Gastrocnemius medialis (tissue), 4 donors: ENCODE measurements at regions not wholly inside any gene's neighbourhood (a gene's known extent, or its start where the extent isn't known, plus 50 kb on each side); places are given as distances from the start of the nearest gene placed in this dataset.

Experiments used
- ATAC-seq, 2 donors: fragments of 150-250 bp; one replicate each; pipeline ENCODE4 v1.9.1; 2016
- DNase-seq, 2 donors: peaks; one replicate each; pipeline ENCODE4 v3.0.0-alpha.2; 2019
- H3K27ac ChIP-seq, 4 donors: fragments of 200-600 bp; sonication (generic); 1 replicate in 1 of 4; 2 replicates in 3 of 4; pipeline ENCODE4 v1.5.1; 2016 to 2018; ENCODE audit warnings: mild to moderate bottlenecking in 2 of 4, moderate library complexity in 1 of 4
- H3K27me3 ChIP-seq, 3 donors: fragments of 200-600 bp; sonication (generic) in 2 of 3; 1 replicate in 1 of 3; 2 replicates in 2 of 3; pipeline versions ENCODE4 v1.5.1 to v1.6.0; 2016 to 2019; ENCODE audit warnings: mild to moderate bottlenecking in 1 of 3, moderate library complexity in 1 of 3
- H3K36me3 ChIP-seq, 2 donors: fragments of 200-600 bp; sonication (generic) in 1 of 2; one replicate each; pipeline ENCODE4 v1.5.1; 2017 to 2018
- H3K4me1 ChIP-seq, 2 donors: fragments of 200-600 bp; sonication (generic) in 1 of 2; one replicate each; pipeline ENCODE4 v1.5.1; 2016 to 2017; ENCODE audit warnings: mild to moderate bottlenecking in 2 of 2
- H3K4me3 ChIP-seq, 4 donors: fragments of 200-600 bp; sonication (generic) in 3 of 4; 1 replicate in 1 of 4; 2 replicates in 3 of 4; pipeline ENCODE4 v1.5.1; 2016 to 2019; ENCODE audit warnings: mild to moderate bottlenecking in 2 of 4
- H3K9me3 ChIP-seq, 3 donors: fragments of 200-600 bp; sonication (generic) in 2 of 3; 1 replicate in 1 of 3; 2 replicates in 2 of 3; pipeline ENCODE4 v1.5.1; 2016 to 2019
- CTCF ChIP-seq, 5 experiments: fragments of 450-650 bp in 3 of 5; fragments of 200-600 bp in 2 of 5; sonication (generic) in 2 of 5; IDR thresholded peaks in 4 of 5; conservative IDR thresholded peaks in 1 of 5; 1 replicate in 4 of 5; 2 replicates in 1 of 5; pipeline ENCODE4 v1.5.1; 2016 to 2019; ENCODE audit warnings: antibody characterized with exemption in 5 of 5, mild to moderate bottlenecking in 3 of 5, moderate library complexity in 3 of 5
- POLR2A ChIP-seq, 2 donors: fragments of 450-650 bp; IDR thresholded peaks; one replicate each; pipeline ENCODE4 v1.6.1; 2017; ENCODE audit warnings: antibody characterized with exemption in 2 of 2, mild to moderate bottlenecking in 2 of 2, moderate library complexity in 2 of 2
- in situ Hi-C, 4 donors: fragments of 200-750 bp; cut with MboI; loops; one replicate each; pipeline versions ENCODE4 v1.15.0 to v1.8.0; 2017; ENCODE audit warnings: low sequenced_read_pairs in 4 of 4
- intact Hi-C: fragments of 100-400 bp; cut with DNase I; formaldehyde crosslinking; loops from one replicate; pipeline ENCODE4 v1.15.1; 2023; ENCODE audit warnings: low total_unique reads

- no peaks in the 10 kb centered on the region for H3K36me3 ChIP-seq
- H3K4me1 ChIP-seq = no peaks in the 10 kb centered on the region
- in situ Hi-C loops (no loop called here), intact Hi-C loops (no loop called here)
- no peak overlapping the region for H3K27ac ChIP-seq
- peaks cover 0 to 3% (median 0%) of the 10 kb centered on the region in 3 donors for H3K27me3 ChIP-seq
- TF ChIP-seq CTCF (IDR thresholded peaks at IDR 0.05 in 4 of 5, conservative IDR thresholded peaks at IDR 0.05 in 1 of 5) (no peak), POLR2A (IDR thresholded peaks at IDR 0.05) (no peak)
- ATAC-seq (no peak), DNase-seq (no peak)
- H3K9me3 ChIP-seq = no peaks in the 10 kb centered on the region
- no peak overlapping the region for H3K4me3 ChIP-seq
Measured at GRCh38 chr18:78424403-78425018, 555.1 kb upstream of the SALL3 start.

- intact Hi-C loops (no loop called here), in situ Hi-C loops (no loop called here)
- no peaks in the 10 kb centered on the region for H3K4me1 ChIP-seq
- ATAC-seq (no peak), DNase-seq (no peak)
- H3K9me3 ChIP-seq = no peaks in the 10 kb centered on the region
- TF ChIP-seq CTCF (IDR thresholded peaks at IDR 0.05 in 4 of 5, conservative IDR thresholded peaks at IDR 0.05 in 1 of 5) = no peak
- no peak for TF ChIP-seq POLR2A (IDR thresholded peaks at IDR 0.05)
- no peaks in the 10 kb centered on the region for H3K36me3 ChIP-seq
- no peak overlapping the region for H3K4me3 ChIP-seq
- peaks cover 0 to 3% (median 0%) of the 10 kb centered on the region in 3 donors for H3K27me3 ChIP-seq
- H3K27ac ChIP-seq = no peak overlapping the region
Measured at GRCh38 chr18:78425019-78425412, 554.6 kb upstream of the SALL3 start.

- DNase-seq = no peak
- intact Hi-C loops = no loop called here
- no peak overlapping the region for H3K4me3 ChIP-seq
- no peak for TF ChIP-seq CTCF (IDR thresholded peaks at IDR 0.05 in 4 of 5, conservative IDR thresholded peaks at IDR 0.05 in 1 of 5)
- TF ChIP-seq POLR2A (IDR thresholded peaks at IDR 0.05) = no peak
- no peak overlapping the region for H3K27ac ChIP-seq
- in situ Hi-C loops = no loop called here
- peaks cover 0 to 3% (median 0%) of the 10 kb centered on the region in 3 donors for H3K27me3 ChIP-seq
- no peak for ATAC-seq
- H3K4me1 ChIP-seq = no peaks in the 10 kb centered on the region
- H3K36me3 ChIP-seq = no peaks in the 10 kb centered on the region
- H3K9me3 ChIP-seq = no peaks in the 10 kb centered on the region
Measured at GRCh38 chr18:78427081-78427480, 552.5 kb upstream of the SALL3 start.

GRCh38 chr18:78429127-78430108 lies 550.2 kb upstream of the SALL3 start:
- H3K27ac ChIP-seq = no peak overlapping the region
- no peak for TF ChIP-seq CTCF (IDR thresholded peaks at IDR 0.05 in 4 of 5, conservative IDR thresholded peaks at IDR 0.05 in 1 of 5)
- no peak for TF ChIP-seq POLR2A (IDR thresholded peaks at IDR 0.05)
- H3K36me3 ChIP-seq = no peaks in the 10 kb centered on the region
- DNase-seq = no peak
- no peaks in the 10 kb centered on the region for H3K9me3 ChIP-seq
- H3K4me1 ChIP-seq = no peaks in the 10 kb centered on the region
- H3K27me3 ChIP-seq = no peaks in the 10 kb centered on the region
- in situ Hi-C loops = no loop called here
- H3K4me3 ChIP-seq = no peak overlapping the region
- intact Hi-C loops = no loop called here
- ATAC-seq = no peak
